K562 (cell line): ENCODE measurements at regions not wholly inside any gene's neighbourhood (a gene's known extent, or its start where the extent isn't known, plus 50 kb on each side); places are given as distances from the start of the nearest gene placed in this dataset.

ENCODE experiments used
- TF ChIP-seq, protein P1 (sequence below): fragments of 450-650 bp; IDR thresholded peaks from 2 replicates; pipeline ENCODE4 v1.6.1; 2016; ENCODE audit warnings: mild to moderate bottlenecking, moderate library complexity
- TF ChIP-seq, protein P2 (sequence below): fragments of 450-650 bp; IDR thresholded peaks from 2 replicates; pipeline ENCODE4 v1.6.1; 2016; ENCODE audit warnings: low read depth, mild to moderate bottlenecking, moderate library complexity

DNA sequence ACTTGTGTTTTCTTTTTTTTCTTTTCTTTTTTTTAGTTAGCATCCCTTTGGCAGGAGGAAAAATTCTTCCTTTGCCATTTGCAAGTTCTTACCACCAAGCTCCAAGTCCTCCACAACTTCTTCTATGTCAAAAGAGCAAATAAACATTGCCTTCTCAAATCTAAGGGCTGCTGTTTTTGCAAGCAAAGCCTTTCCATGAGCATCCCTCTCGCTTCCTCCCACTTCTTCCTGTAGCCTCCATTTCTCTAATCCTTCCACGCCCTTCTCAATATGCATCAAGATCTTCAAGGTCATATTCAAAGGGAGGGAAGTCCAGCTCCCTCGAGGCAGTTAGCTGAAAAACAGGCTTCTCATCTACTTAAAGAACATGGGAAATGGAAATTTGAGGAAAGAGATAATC is 147.1 kb downstream of the ADSS2 start (continued):
- TF ChIP-seq, protein P1, sequence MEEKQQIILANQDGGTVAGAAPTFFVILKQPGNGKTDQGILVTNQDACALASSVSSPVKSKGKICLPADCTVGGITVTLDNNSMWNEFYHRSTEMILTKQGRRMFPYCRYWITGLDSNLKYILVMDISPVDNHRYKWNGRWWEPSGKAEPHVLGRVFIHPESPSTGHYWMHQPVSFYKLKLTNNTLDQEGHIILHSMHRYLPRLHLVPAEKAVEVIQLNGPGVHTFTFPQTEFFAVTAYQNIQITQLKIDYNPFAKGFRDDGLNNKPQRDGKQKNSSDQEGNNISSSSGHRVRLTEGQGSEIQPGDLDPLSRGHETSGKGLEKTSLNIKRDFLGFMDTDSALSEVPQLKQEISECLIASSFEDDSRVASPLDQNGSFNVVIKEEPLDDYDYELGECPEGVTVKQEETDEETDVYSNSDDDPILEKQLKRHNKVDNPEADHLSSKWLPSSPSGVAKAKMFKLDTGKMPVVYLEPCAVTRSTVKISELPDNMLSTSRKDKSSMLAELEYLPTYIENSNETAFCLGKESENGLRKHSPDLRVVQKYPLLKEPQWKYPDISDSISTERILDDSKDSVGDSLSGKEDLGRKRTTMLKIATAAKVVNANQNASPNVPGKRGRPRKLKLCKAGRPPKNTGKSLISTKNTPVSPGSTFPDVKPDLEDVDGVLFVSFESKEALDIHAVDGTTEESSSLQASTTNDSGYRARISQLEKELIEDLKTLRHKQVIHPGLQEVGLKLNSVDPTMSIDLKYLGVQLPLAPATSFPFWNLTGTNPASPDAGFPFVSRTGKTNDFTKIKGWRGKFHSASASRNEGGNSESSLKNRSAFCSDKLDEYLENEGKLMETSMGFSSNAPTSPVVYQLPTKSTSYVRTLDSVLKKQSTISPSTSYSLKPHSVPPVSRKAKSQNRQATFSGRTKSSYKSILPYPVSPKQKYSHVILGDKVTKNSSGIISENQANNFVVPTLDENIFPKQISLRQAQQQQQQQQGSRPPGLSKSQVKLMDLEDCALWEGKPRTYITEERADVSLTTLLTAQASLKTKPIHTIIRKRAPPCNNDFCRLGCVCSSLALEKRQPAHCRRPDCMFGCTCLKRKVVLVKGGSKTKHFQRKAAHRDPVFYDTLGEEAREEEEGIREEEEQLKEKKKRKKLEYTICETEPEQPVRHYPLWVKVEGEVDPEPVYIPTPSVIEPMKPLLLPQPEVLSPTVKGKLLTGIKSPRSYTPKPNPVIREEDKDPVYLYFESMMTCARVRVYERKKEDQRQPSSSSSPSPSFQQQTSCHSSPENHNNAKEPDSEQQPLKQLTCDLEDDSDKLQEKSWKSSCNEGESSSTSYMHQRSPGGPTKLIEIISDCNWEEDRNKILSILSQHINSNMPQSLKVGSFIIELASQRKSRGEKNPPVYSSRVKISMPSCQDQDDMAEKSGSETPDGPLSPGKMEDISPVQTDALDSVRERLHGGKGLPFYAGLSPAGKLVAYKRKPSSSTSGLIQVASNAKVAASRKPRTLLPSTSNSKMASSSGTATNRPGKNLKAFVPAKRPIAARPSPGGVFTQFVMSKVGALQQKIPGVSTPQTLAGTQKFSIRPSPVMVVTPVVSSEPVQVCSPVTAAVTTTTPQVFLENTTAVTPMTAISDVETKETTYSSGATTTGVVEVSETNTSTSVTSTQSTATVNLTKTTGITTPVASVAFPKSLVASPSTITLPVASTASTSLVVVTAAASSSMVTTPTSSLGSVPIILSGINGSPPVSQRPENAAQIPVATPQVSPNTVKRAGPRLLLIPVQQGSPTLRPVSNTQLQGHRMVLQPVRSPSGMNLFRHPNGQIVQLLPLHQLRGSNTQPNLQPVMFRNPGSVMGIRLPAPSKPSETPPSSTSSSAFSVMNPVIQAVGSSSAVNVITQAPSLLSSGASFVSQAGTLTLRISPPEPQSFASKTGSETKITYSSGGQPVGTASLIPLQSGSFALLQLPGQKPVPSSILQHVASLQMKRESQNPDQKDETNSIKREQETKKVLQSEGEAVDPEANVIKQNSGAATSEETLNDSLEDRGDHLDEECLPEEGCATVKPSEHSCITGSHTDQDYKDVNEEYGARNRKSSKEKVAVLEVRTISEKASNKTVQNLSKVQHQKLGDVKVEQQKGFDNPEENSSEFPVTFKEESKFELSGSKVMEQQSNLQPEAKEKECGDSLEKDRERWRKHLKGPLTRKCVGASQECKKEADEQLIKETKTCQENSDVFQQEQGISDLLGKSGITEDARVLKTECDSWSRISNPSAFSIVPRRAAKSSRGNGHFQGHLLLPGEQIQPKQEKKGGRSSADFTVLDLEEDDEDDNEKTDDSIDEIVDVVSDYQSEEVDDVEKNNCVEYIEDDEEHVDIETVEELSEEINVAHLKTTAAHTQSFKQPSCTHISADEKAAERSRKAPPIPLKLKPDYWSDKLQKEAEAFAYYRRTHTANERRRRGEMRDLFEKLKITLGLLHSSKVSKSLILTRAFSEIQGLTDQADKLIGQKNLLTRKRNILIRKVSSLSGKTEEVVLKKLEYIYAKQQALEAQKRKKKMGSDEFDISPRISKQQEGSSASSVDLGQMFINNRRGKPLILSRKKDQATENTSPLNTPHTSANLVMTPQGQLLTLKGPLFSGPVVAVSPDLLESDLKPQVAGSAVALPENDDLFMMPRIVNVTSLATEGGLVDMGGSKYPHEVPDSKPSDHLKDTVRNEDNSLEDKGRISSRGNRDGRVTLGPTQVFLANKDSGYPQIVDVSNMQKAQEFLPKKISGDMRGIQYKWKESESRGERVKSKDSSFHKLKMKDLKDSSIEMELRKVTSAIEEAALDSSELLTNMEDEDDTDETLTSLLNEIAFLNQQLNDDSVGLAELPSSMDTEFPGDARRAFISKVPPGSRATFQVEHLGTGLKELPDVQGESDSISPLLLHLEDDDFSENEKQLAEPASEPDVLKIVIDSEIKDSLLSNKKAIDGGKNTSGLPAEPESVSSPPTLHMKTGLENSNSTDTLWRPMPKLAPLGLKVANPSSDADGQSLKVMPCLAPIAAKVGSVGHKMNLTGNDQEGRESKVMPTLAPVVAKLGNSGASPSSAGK, result peak; percentile 63; the same call in 1 of the 2 replicates
- TF ChIP-seq, protein P2, sequence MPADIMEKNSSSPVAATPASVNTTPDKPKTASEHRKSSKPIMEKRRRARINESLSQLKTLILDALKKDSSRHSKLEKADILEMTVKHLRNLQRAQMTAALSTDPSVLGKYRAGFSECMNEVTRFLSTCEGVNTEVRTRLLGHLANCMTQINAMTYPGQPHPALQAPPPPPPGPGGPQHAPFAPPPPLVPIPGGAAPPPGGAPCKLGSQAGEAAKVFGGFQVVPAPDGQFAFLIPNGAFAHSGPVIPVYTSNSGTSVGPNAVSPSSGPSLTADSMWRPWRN, result no peak
- TF ChIP-seq, all 486 proteins: peak for 5
